ENCODE measurements at regions not wholly inside any gene's neighbourhood (a gene's known extent, or its start where the extent isn't known, plus 50 kb on each side); places are given as distances from the start of the nearest gene placed in this dataset.
"Not testable (repeated sequence)": the region's sequence is repeated elsewhere in the genome, so short reads cannot be mapped to it uniquely, and the experiment has no call there.

GRCh38 chr6:137808836-137809315, 58.2 kb upstream of the TNFAIP3 start:
- no peak overlapping the region for H3T11ph ChIP-seq (ENCODE audit: low read length)
- H3K4me1 Mint-ChIP-seq = peaks cover 0 to 7% of the 10 kb centered on the region in 2 experiments; a peak in 2 of 4 replicates
- H3K79me1 ChIP-seq (ENCODE audit: insufficient read depth, low read depth, low read length, poor library complexity, severe bottlenecking) = no peaks in the 10 kb centered on the region
- no peak overlapping the region for H2BK12ac ChIP-seq (ENCODE audit: insufficient read length, low read depth, low read length)
- no peak overlapping the region for H4K5ac ChIP-seq (ENCODE audit: insufficient read length, low read depth, low read length)
- H3K4ac ChIP-seq (ENCODE audit: low read depth, low read length) = no peak overlapping the region
- no peaks in the 10 kb centered on the region for H3K9me3 Mint-ChIP-seq
- no peak overlapping the region for H3K9ac ChIP-seq (ENCODE audit: extremely low read depth, insufficient read length, low read length)
- no peak overlapping the region for H3K4me2 ChIP-seq (ENCODE audit: insufficient read depth, insufficient read length, low read length)
- DNase-seq = no peak
- no peaks in the 10 kb centered on the region for H3K4me1 ChIP-seq (ENCODE audit: insufficient read depth, low read length)
- H3K79me2 ChIP-seq (ENCODE audit: insufficient read depth, low read length) = no peaks in the 10 kb centered on the region
- H3K4me3 Mint-ChIP-seq = no peak overlapping the region
- no peak overlapping the region for H4K8ac ChIP-seq (replicated peaks; ENCODE audit: insufficient read length, low read depth, low read length)
- H3K14ac ChIP-seq (ENCODE audit: insufficient read depth, low read length) = no peak overlapping the region
- no peaks in the 10 kb centered on the region; a peak in 1 of 7 replicates for H3K36me3 Mint-ChIP-seq (ENCODE audit: insufficient read depth in 1 of 3, low read depth in 3 of 3)
- H3K27ac ChIP-seq (ENCODE audit: insufficient read length, low read depth, low read length) = no peak overlapping the region
- WGBS (ENCODE audit: extremely low coverage, insufficient read length, low lambda C conversion rate) = no CpG with 5 or more reads among the region's 7 CpGs
- no peak overlapping the region for H2BK15ac ChIP-seq (ENCODE audit: low read depth, low read length)
- no peak overlapping the region; a peak in 1 of 7 replicates for H3K27ac Mint-ChIP-seq
- H3K23ac ChIP-seq (ENCODE audit: insufficient read length, low read depth, low read length) = no peak overlapping the region
- H3K9me3 ChIP-seq (ENCODE audit: control insufficient read depth, low read depth, low read length) = no peaks in the 10 kb centered on the region
- H3K27me3 Mint-ChIP-seq (ENCODE audit: low read depth) = no peaks in the 10 kb centered on the region; the same call in 1 of the 2 replicates
- TF ChIP-seq CTCF (conservative IDR thresholded peaks at IDR 0.05) = no peak
- no peak overlapping the region for H2AK5ac ChIP-seq (ENCODE audit: insufficient read length, low read length)
- no peak overlapping the region for H2AFZ ChIP-seq (ENCODE audit: low read length)
- no peaks in the 10 kb centered on the region for H3K27me3 ChIP-seq (ENCODE audit: insufficient read depth, low read length)
- no peak overlapping the region for H2BK20ac ChIP-seq (ENCODE audit: low read depth, low read length, poor library complexity, severe bottlenecking)
- no peak overlapping the region for H2BK120ac ChIP-seq (ENCODE audit: low read depth, low read length, poor library complexity, severe bottlenecking)
- no peak overlapping the region for H4K91ac ChIP-seq (ENCODE audit: insufficient read length, low read depth, low read length)
- no peak overlapping the region for H3K56ac ChIP-seq (ENCODE audit: insufficient read length, low read depth, low read length)
- H4K20me1 ChIP-seq (ENCODE audit: control insufficient read depth, insufficient read depth, insufficient read length) = no peaks in the 10 kb centered on the region
- no peaks in the 10 kb centered on the region for H3K23me2 ChIP-seq (ENCODE audit: insufficient read length, low read depth, low read length, poor library complexity, severe bottlenecking)
- no peak overlapping the region for H3K18ac ChIP-seq (ENCODE audit: insufficient read length, low read depth, low read length)
- no peak overlapping the region for H2BK5ac ChIP-seq (ENCODE audit: insufficient read length, low read length)

- not testable (repeated sequence) for H3K27me3 Mint-ChIP-seq (ENCODE audit: low read depth); H4K91ac ChIP-seq (ENCODE audit: insufficient read length, low read depth, low read length); DNase-seq; H2BK120ac ChIP-seq (ENCODE audit: low read depth, low read length, poor library complexity, severe bottlenecking); H3K4me3 Mint-ChIP-seq; H3K79me1 ChIP-seq (ENCODE audit: insufficient read depth, low read depth, low read length, poor library complexity, severe bottlenecking); H3K36me3 Mint-ChIP-seq (ENCODE audit: insufficient read depth in 1 of 3, low read depth in 3 of 3); H3K27ac ChIP-seq (ENCODE audit: insufficient read length, low read depth, low read length); H3K79me2 ChIP-seq (ENCODE audit: insufficient read depth, low read length); H3K9ac ChIP-seq (ENCODE audit: extremely low read depth, insufficient read length, low read length); H3K27me3 ChIP-seq (ENCODE audit: insufficient read depth, low read length); H3K4me2 ChIP-seq (ENCODE audit: insufficient read depth, insufficient read length, low read length); H2BK15ac ChIP-seq (ENCODE audit: low read depth, low read length); H3K4me1 ChIP-seq (ENCODE audit: insufficient read depth, low read length); H2BK5ac ChIP-seq (ENCODE audit: insufficient read length, low read length); H2BK12ac ChIP-seq (ENCODE audit: insufficient read length, low read depth, low read length); H4K20me1 ChIP-seq (ENCODE audit: control insufficient read depth, insufficient read depth, insufficient read length); H4K8ac ChIP-seq (replicated peaks; ENCODE audit: insufficient read length, low read depth, low read length); H2AK5ac ChIP-seq (ENCODE audit: insufficient read length, low read length); H3K4ac ChIP-seq (ENCODE audit: low read depth, low read length); H3K9me3 Mint-ChIP-seq; H2AFZ ChIP-seq (ENCODE audit: low read length); H3K23ac ChIP-seq (ENCODE audit: insufficient read length, low read depth, low read length); H3K27ac Mint-ChIP-seq; H3K23me2 ChIP-seq (ENCODE audit: insufficient read length, low read depth, low read length, poor library complexity, severe bottlenecking); H3K4me1 Mint-ChIP-seq; H3K14ac ChIP-seq (ENCODE audit: insufficient read depth, low read length); H3K9me3 ChIP-seq (ENCODE audit: control insufficient read depth, low read depth, low read length); H4K5ac ChIP-seq (ENCODE audit: insufficient read length, low read depth, low read length); H2BK20ac ChIP-seq (ENCODE audit: low read depth, low read length, poor library complexity, severe bottlenecking); H3T11ph ChIP-seq (ENCODE audit: low read length); H3K18ac ChIP-seq (ENCODE audit: insufficient read length, low read depth, low read length); H3K56ac ChIP-seq (ENCODE audit: insufficient read length, low read depth, low read length)
- WGBS (ENCODE audit: extremely low coverage, insufficient read length, low lambda C conversion rate) = 100% methylated on average over 2 of the region's 7 CpGs
Measured at GRCh38 chr6:137809895-137810553, 57.0 kb upstream of the TNFAIP3 start.

All from H9 (cell line).